ENCODE measurements at regions not wholly inside any gene's neighbourhood (a gene's known extent, or its start where the extent isn't known, plus 50 kb on each side); places are given as distances from the start of the nearest gene placed in this dataset.
A peak's percentile ranks its signal among the peaks of the same experiment; 100 is the strongest.

- DNase-seq (ENCODE audit: low read depth, low spot score) = no peak
- Histone ChIP-seq H3K36me3 (ENCODE audit: insufficient read depth, low read length) (no peaks in the 10 kb centered on the region), H3K9me3 (ENCODE audit: low read depth, low read length) (no peaks in the 10 kb centered on the region), H3K4me3 (no peak overlapping the region), H3K9ac (ENCODE audit: insufficient read length) (peak overlapping the region; percentile 41), H3K27ac (peak overlapping the region; percentile 71)
- TF ChIP-seq FOXP2 (optimal IDR thresholded peaks at IDR 0.05; ENCODE audit: control extremely low read depth, extremely low read length, insufficient read depth) (no peak), POLR2AphosphoS5 (IDR thresholded peaks at IDR 0.05; ENCODE audit: borderline replicate concordance, low read depth, low read length) (no peak), EZH2 (IDR thresholded peaks at IDR 0.05) (no peak)
These were observed 59.2 kb upstream of the SSBP3 start for GRCh38 chr1:54465351-54465811.

GRCh38 chr1:54464477-54465146 lies 58.4 kb upstream of the SSBP3 start:
- Histone ChIP-seq H3K9me3 (ENCODE audit: low read depth, low read length) (no peaks in the 10 kb centered on the region), H3K36me3 (ENCODE audit: insufficient read depth, low read length) (no peaks in the 10 kb centered on the region), H3K4me3 (no peak overlapping the region), H3K27ac (peak overlapping the region; percentile 71), H3K9ac (ENCODE audit: insufficient read length) (no peak overlapping the region)
- DNase-seq (ENCODE audit: low read depth, low spot score) = no peak
- no peak for TF ChIP-seq FOXP2 (optimal IDR thresholded peaks at IDR 0.05; ENCODE audit: control extremely low read depth, extremely low read length, insufficient read depth)
- no peak for TF ChIP-seq POLR2AphosphoS5 (IDR thresholded peaks at IDR 0.05; ENCODE audit: borderline replicate concordance, low read depth, low read length)
- no peak for TF ChIP-seq EZH2 (IDR thresholded peaks at IDR 0.05)

- DNase-seq (ENCODE audit: low read depth, low spot score) = no peak
- TF ChIP-seq POLR2AphosphoS5 (IDR thresholded peaks at IDR 0.05; ENCODE audit: borderline replicate concordance, low read depth, low read length) (no peak), EZH2 (IDR thresholded peaks at IDR 0.05) (no peak), FOXP2 (optimal IDR thresholded peaks at IDR 0.05; ENCODE audit: control extremely low read depth, extremely low read length, insufficient read depth) (no peak)
- H3K9ac ChIP-seq (ENCODE audit: insufficient read length) = no peak overlapping the region
- H3K27ac ChIP-seq = peak overlapping the region; percentile 71; the same call in 1 of the 2 replicates
- no peaks in the 10 kb centered on the region for H3K9me3 ChIP-seq (ENCODE audit: low read depth, low read length)
- H3K4me3 ChIP-seq = peak overlapping the region; percentile 45; the same call in 1 of the 2 replicates
- H3K36me3 ChIP-seq (ENCODE audit: insufficient read depth, low read length) = no peaks in the 10 kb centered on the region
These were observed 57.9 kb upstream of the SSBP3 start for GRCh38 chr1:54464031-54464476.

- Histone ChIP-seq H3K9me3 (ENCODE audit: low read depth, low read length) (no peaks in the 10 kb centered on the region), H3K9ac (ENCODE audit: insufficient read length) (no peak overlapping the region), H3K27ac (peak overlapping the region; percentile 89), H3K36me3 (ENCODE audit: insufficient read depth, low read length) (no peaks in the 10 kb centered on the region), H3K4me3 (peak overlapping the region; percentile 45)
- DNase-seq (ENCODE audit: low read depth, low spot score) = no peak
- TF ChIP-seq EZH2 (IDR thresholded peaks at IDR 0.05) (no peak), POLR2AphosphoS5 (IDR thresholded peaks at IDR 0.05; ENCODE audit: borderline replicate concordance, low read depth, low read length) (0 out of 2 replicates have a peak, but pooled peaks have one; percentile 42)
These were observed 57.3 kb upstream of the SSBP3 start for GRCh38 chr1:54463259-54464030.

- Histone ChIP-seq H3K9me3 (ENCODE audit: low read depth, low read length) (no peaks in the 10 kb centered on the region), H3K9ac (ENCODE audit: insufficient read length) (peak overlapping the region; percentile 26), H3K27ac (peak overlapping the region; percentile 89), H3K4me3 (no peak overlapping the region), H3K36me3 (ENCODE audit: insufficient read depth, low read length) (no peaks in the 10 kb centered on the region)
- TF ChIP-seq EZH2 (IDR thresholded peaks at IDR 0.05) (no peak), POLR2AphosphoS5 (IDR thresholded peaks at IDR 0.05; ENCODE audit: borderline replicate concordance, low read depth, low read length) (no peak), FOXP2 (optimal IDR thresholded peaks at IDR 0.05; ENCODE audit: control extremely low read depth, extremely low read length, insufficient read depth) (no peak)
- no peak for DNase-seq (ENCODE audit: low read depth, low spot score)
These were observed 56.5 kb upstream of the SSBP3 start for GRCh38 chr1:54462597-54463258.

- DNase-seq (ENCODE audit: low read depth, low spot score) = no peak
- Histone ChIP-seq H3K9me3 (ENCODE audit: low read depth, low read length) (no peaks in the 10 kb centered on the region), H3K27ac (peak overlapping the region; percentile 89), H3K9ac (ENCODE audit: insufficient read length) (peak overlapping the region; percentile 26), H3K36me3 (ENCODE audit: insufficient read depth, low read length) (no peaks in the 10 kb centered on the region), H3K4me3 (peak overlapping the region; percentile 33; the same call in 1 of the 2 replicates)
- TF ChIP-seq POLR2AphosphoS5 (IDR thresholded peaks at IDR 0.05; ENCODE audit: borderline replicate concordance, low read depth, low read length) = no peak
- no peak for TF ChIP-seq EZH2 (IDR thresholded peaks at IDR 0.05)
- TF ChIP-seq FOXP2 (optimal IDR thresholded peaks at IDR 0.05; ENCODE audit: control extremely low read depth, extremely low read length, insufficient read depth) = no peak
These were observed 55.8 kb upstream of the SSBP3 start for GRCh38 chr1:54461731-54462596.

- no peak for DNase-seq (ENCODE audit: low read depth, low spot score)
- Histone ChIP-seq H3K27ac (peak overlapping the region; percentile 89), H3K9ac (ENCODE audit: insufficient read length) (peak overlapping the region; percentile 33), H3K4me3 (no peak overlapping the region), H3K36me3 (ENCODE audit: insufficient read depth, low read length) (no peaks in the 10 kb centered on the region), H3K9me3 (ENCODE audit: low read depth, low read length) (no peaks in the 10 kb centered on the region)
- TF ChIP-seq EZH2 (IDR thresholded peaks at IDR 0.05) (no peak), FOXP2 (optimal IDR thresholded peaks at IDR 0.05; ENCODE audit: control extremely low read depth, extremely low read length, insufficient read depth) (no peak), POLR2AphosphoS5 (IDR thresholded peaks at IDR 0.05; ENCODE audit: borderline replicate concordance, low read depth, low read length) (no peak)
These were observed 54.7 kb upstream of the SSBP3 start for GRCh38 chr1:54460861-54461387.
